H1 (cell line): ENCODE measurements at regions not wholly inside any gene's neighbourhood (a gene's known extent, or its start where the extent isn't known, plus 50 kb on each side); places are given as distances from the start of the nearest gene placed in this dataset.

Source experiments
- CTCF ChIA-PET: fragments of 300-600 bp; sonication (Branson Sonifier 250); formaldehyde crosslinking; loops from one replicate; lab custom pipeline; 2021; ENCODE audit not compliant: partially characterized antibody; lab: Charles Lee
- POLR2A ChIA-PET: fragments of 300-600 bp; sonication (Branson Sonifier 250); formaldehyde crosslinking; loops from one replicate; lab custom pipeline; 2021; ENCODE audit warnings: inconsistent platforms; ENCODE audit not compliant: partially characterized antibody; lab: Charles Lee
- DNase-seq, 2 experiments: peaks; one replicate each; pipeline versions ENCODE4 v3.0.0 to v3.0.0-alpha.2; 2010 to 2022; ENCODE audit warnings: low spot score in 2 of 2, low read depth in 1 of 2, mixed read lengths in 1 of 2
- FAIRE-seq: peaks from 2 replicates; lab custom pipeline; 2011; peaks lifted over from hg19 to GRCh38; lab: Jason Lieb, UNC
- H2AFZ ChIP-seq: 2 replicates; pipeline ENCODE4 v1.8.1; 2012; ENCODE audit warnings: low read length, inconsistent platforms
- H2AK5ac ChIP-seq: 2 replicates; pipeline ENCODE4 v1.6.1; 2013; ENCODE audit warnings: low read depth, low read length
- H2BK120ac ChIP-seq: replicated peaks from 2 replicates; pipeline ENCODE3; 2013; ENCODE audit warnings: low read depth, low read length, inconsistent platforms
- H2BK12ac ChIP-seq: 2 replicates; pipeline ENCODE4 v1.6.1; 2013; ENCODE audit warnings: low read depth, low read length
- H2BK15ac ChIP-seq: 2 replicates; pipeline ENCODE4 v1.6.1; 2013; ENCODE audit warnings: low read length
- H2BK20ac ChIP-seq: 2 replicates; pipeline ENCODE4 v1.6.1; 2013; ENCODE audit warnings: low read length
- H2BK5ac ChIP-seq: 2 replicates; pipeline ENCODE4 v1.6.1; 2013; ENCODE audit warnings: low read depth, low read length
- H3K14ac ChIP-seq: 2 replicates; pipeline ENCODE4 v1.6.1; 2013; ENCODE audit warnings: inconsistent platforms; ENCODE audit not compliant: insufficient read length
- H3K18ac ChIP-seq: 2 replicates; pipeline ENCODE4 v1.6.1; 2013; ENCODE audit warnings: low read length; ENCODE audit errors: extremely low read depth
- H3K23ac ChIP-seq: 2 replicates; pipeline ENCODE4 v1.6.1; 2013; ENCODE audit warnings: inconsistent platforms; ENCODE audit not compliant: insufficient read length
- H3K23me2 ChIP-seq: 2 replicates; pipeline ENCODE4 v1.6.1; 2013; ENCODE audit warnings: low read depth, low read length
- H3K27ac ChIP-seq: 2 replicates; pipeline ENCODE4 v1.6.1; 2011; ENCODE audit warnings: low read depth, low read length, inconsistent platforms
- H3K27me3 ChIP-seq, 4 experiments: replicated peaks in 1 of 4; 1 replicate in 1 of 4; 2 replicates in 3 of 4; pipeline versions ENCODE4 v1.6.1 to v1.8.1; 2011 to 2013; ENCODE audit warnings: low read length in 3 of 4, mild to moderate bottlenecking in 3 of 4, inconsistent platforms in 2 of 4, mixed read lengths in 2 of 4, moderate library complexity in 1 of 4; ENCODE audit not compliant: control insufficient read depth in 3 of 4, insufficient read depth in 3 of 4; ENCODE audit errors: extremely low read depth in 1 of 4
- H3K36me3 ChIP-seq, 4 experiments: 2 replicates each; pipeline versions ENCODE4 v1.6.1 to v1.8.1; 2011 to 2013; ENCODE audit warnings: mild to moderate bottlenecking in 4 of 4, low read length in 3 of 4, moderate library complexity in 2 of 4, control low read depth in 1 of 4, inconsistent platforms in 1 of 4; ENCODE audit not compliant: insufficient read depth in 4 of 4, control insufficient read depth in 2 of 4
- H3K4ac ChIP-seq: replicated peaks from 2 replicates; pipeline ENCODE3; 2013; ENCODE audit warnings: low read length, low read depth, mixed read lengths, inconsistent platforms; ENCODE audit not compliant: insufficient read length
- H3K4me1 ChIP-seq, 4 experiments: replicated peaks in 1 of 4; 1 replicate in 1 of 4; 2 replicates in 3 of 4; pipeline versions ENCODE4 v1.6.1 to v1.8.1; 2011 to 2013; ENCODE audit warnings: low read length in 3 of 4, inconsistent platforms in 2 of 4, mixed read lengths in 1 of 4; ENCODE audit not compliant: insufficient read depth in 4 of 4, control insufficient read depth in 3 of 4
- H3K4me2 ChIP-seq, 2 experiments: 2 replicates each; pipeline versions ENCODE4 v1.6.1 to v1.8.1; 2011 to 2013; ENCODE audit warnings: low read depth in 2 of 2, low read length in 2 of 2, control low read depth in 1 of 2, inconsistent platforms in 1 of 2, mild to moderate bottlenecking in 1 of 2; ENCODE audit not compliant: insufficient read depth in 1 of 2
- H3K4me3 ChIP-seq, 4 experiments: fragments of 200-600, 300-600 bp in 1 of 4; sonication (generic), shearing (Covaris generic), sonication (Bioruptor Twin) in 1 of 4; 2 replicates each; pipeline versions ENCODE4 v1.5.1 to v1.8.1; 2011 to 2016; ENCODE audit warnings: low read length in 4 of 4, low read depth in 3 of 4, control low read depth in 2 of 4, inconsistent platforms in 2 of 4, mild to moderate bottlenecking in 2 of 4, mixed read lengths in 1 of 4, moderate library complexity in 1 of 4; ENCODE audit not compliant: insufficient read depth in 2 of 4; ENCODE audit errors: extremely low read depth in 1 of 4
- H3K56ac ChIP-seq: replicated peaks from 2 replicates; pipeline ENCODE3; 2013; ENCODE audit warnings: low read depth, mild to moderate bottlenecking, mixed read lengths, low read length, inconsistent platforms; ENCODE audit not compliant: insufficient read length
- H3K79me1 ChIP-seq: 2 replicates; pipeline ENCODE4 v1.6.1; 2013; ENCODE audit warnings: low read depth, low read length, control low read depth
- H3K79me2 ChIP-seq, 2 experiments: 2 replicates each; pipeline versions ENCODE4 v1.6.1 to v1.8.1; 2012 to 2013; ENCODE audit warnings: low read length in 2 of 2, mild to moderate bottlenecking in 2 of 2, inconsistent platforms in 1 of 2; ENCODE audit not compliant: insufficient read depth in 2 of 2, control insufficient read depth in 1 of 2
- H3K9ac ChIP-seq, 4 experiments: replicated peaks in 1 of 4; 1 replicate in 1 of 4; 2 replicates in 3 of 4; pipeline versions ENCODE4 v1.6.1 to v1.8.1; 2011 to 2013; ENCODE audit warnings: low read depth in 3 of 4, low read length in 3 of 4, control low read depth in 2 of 4, mild to moderate bottlenecking in 2 of 4, moderate library complexity in 2 of 4, inconsistent platforms in 1 of 4; ENCODE audit errors: extremely low read depth in 1 of 4
- H3K9me3 ChIP-seq, 2 experiments: 2 replicates each; pipeline versions ENCODE4 v1.6.1 to v1.8.1; 2012 to 2013; ENCODE audit warnings: mild to moderate bottlenecking in 2 of 2, moderate library complexity in 2 of 2, control low read depth in 1 of 2, inconsistent platforms in 1 of 2, low read depth in 1 of 2, low read length in 1 of 2, mixed read lengths in 1 of 2; ENCODE audit not compliant: insufficient read depth in 2 of 2
- H4K20me1 ChIP-seq, 2 experiments: replicated peaks in 1 of 2; 2 replicates each; pipeline versions ENCODE3 to v1.8.1; 2011 to 2013; ENCODE audit warnings: inconsistent platforms in 2 of 2, low read length in 2 of 2, mild to moderate bottlenecking in 1 of 2; ENCODE audit not compliant: insufficient read depth in 2 of 2, control insufficient read depth in 1 of 2
- H4K5ac ChIP-seq: 2 replicates; pipeline ENCODE4 v1.6.1; 2013; ENCODE audit warnings: low read length, low read depth, mixed read lengths, inconsistent platforms; ENCODE audit not compliant: insufficient read length
- H4K8ac ChIP-seq: 2 replicates; pipeline ENCODE4 v1.8.0; 2013; ENCODE audit warnings: mild to moderate bottlenecking, moderate library complexity, low read length, inconsistent platforms; ENCODE audit not compliant: insufficient read depth; ENCODE audit errors: extremely low read depth
- H4K91ac ChIP-seq: replicated peaks from 2 replicates; pipeline ENCODE3; 2013; ENCODE audit warnings: low read length, mixed read lengths, inconsistent platforms; ENCODE audit not compliant: insufficient read length
- CEBPB ChIP-seq: IDR thresholded peaks from 2 replicates; pipeline ENCODE4 v1.6.1; 2012; ENCODE audit warnings: low read depth, low read length
- SIN3A ChIP-seq, 2 experiments: IDR thresholded peaks in 1 of 2; conservative IDR thresholded peaks in 1 of 2; 2 replicates each; pipeline ENCODE4 v1.6.1; 2011 to 2012; ENCODE audit warnings: low read length in 2 of 2, improper control_type of control experiment in 1 of 2, low read depth in 1 of 2, mild to moderate bottlenecking in 1 of 2
- TEAD4 ChIP-seq: IDR thresholded peaks from 2 replicates; pipeline ENCODE4 v1.6.1; 2012; ENCODE audit warnings: low read depth, low read length, inconsistent platforms, mixed read lengths
- WGBS, 2 experiments: shearing (Covaris generic) in 1 of 2; methylation state at CpG; one replicate each; pipeline versions ENCODE4 v1.1.6 to v1.1.7; 2013 to 2015; ENCODE audit warnings: low lambda C conversion rate in 2 of 2, mixed read lengths in 2 of 2, inconsistent platforms in 1 of 2, low coverage in 1 of 2, missing lambda C conversion rate in 1 of 2; ENCODE audit not compliant: insufficient replicate concordance in 2 of 2, insufficient coverage in 1 of 2, insufficient read length in 1 of 2; ENCODE audit errors: extremely low coverage in 1 of 2, missing lambda C conversion rate in 1 of 2; 5-methylcytosine and 5-hydroxymethylcytosine counted together

- Histone ChIP-seq H3K23ac (no peak overlapping the region), H3K9me3 (no peaks in the 10 kb centered on the region), H3K79me1 (no peaks in the 10 kb centered on the region), H3K27ac (no peak overlapping the region), H2BK12ac (no peak overlapping the region), H2AFZ (no peak overlapping the region), H3K4me3 (no peak overlapping the region), H3K4me1 (peaks cover 7 to 22% (median 11%) of the 10 kb centered on the region in 4 experiments), H3K18ac (no peak overlapping the region), H3K56ac (no peak overlapping the region), H3K23me2 (no peaks in the 10 kb centered on the region; the same call in 1 of the 2 replicates), H4K20me1 (no peaks in the 10 kb centered on the region), H3K27me3 (no peaks in the 10 kb centered on the region; a peak in 1 of 7 replicates), H4K8ac (0 out of 2 replicates have a peak overlapping the region, but pooled peaks have one; percentile 40), H3K4ac (peak overlapping the region; percentile 91), H4K5ac (no peak overlapping the region), H2BK5ac (no peak overlapping the region), H3K9ac (no peak overlapping the region), H3K14ac (no peak overlapping the region), H2BK120ac (no peak overlapping the region), H3K79me2 (no peaks in the 10 kb centered on the region), H3K36me3 (no peaks in the 10 kb centered on the region), H2BK15ac (no peak overlapping the region), H2AK5ac (no peak overlapping the region), H3K4me2 (no peak overlapping the region), H4K91ac (no peak overlapping the region), H2BK20ac (no peak overlapping the region)
- TF ChIP-seq TEAD4 (no peak), CEBPB (no peak), SIN3A (conservative IDR thresholded peaks at IDR 0.05 in 1 of 2, IDR thresholded peaks at IDR 0.05 in 1 of 2; ENCODE audit: low read depth in 1 of 2, low read length in 2 of 2) (no peak)
- no peak for DNase-seq
- WGBS, 2 experiments, result 87% methylated on average over 30 of the region's 31 CpGs; no CpG with 5 or more reads in 1 of the 2 experiments
- ChIA-PET CTCF (interaction anchor here (1.0 to 1.8 kb wide), 3 partner anchors 11 to 652 kb away, joined by 3 to 4 read pairs (median 3); no protein-coding TSS in a partner anchor), POLR2A (no interaction called here)
- no peak for FAIRE-seq
Measured at GRCh38 chr20:47968541-47969310, 183.4 kb upstream of the SULF2 start.
